Trophoblast cell (in vitro differentiated cells and primary cell): ENCODE measurements at regions not wholly inside any gene's neighbourhood (a gene's known extent, or its start where the extent isn't known, plus 50 kb on each side); places are given as distances from the start of the nearest gene placed in this dataset.

Experiments
- DNase-seq, 2 donors: peaks; one replicate each; pipeline ENCODE4 v3.0.0-alpha.2; 2016
- H2AFZ ChIP-seq: 2 replicates; pipeline ENCODE4 v1.6.1; 2013; ENCODE audit warnings: low read length, moderate library complexity, mild to moderate bottlenecking; ENCODE audit not compliant: insufficient read depth, poor library complexity
- H2AK5ac ChIP-seq: 2 replicates; pipeline ENCODE4 v1.6.1; 2013; ENCODE audit warnings: mild to moderate bottlenecking, low read length
- H2BK120ac ChIP-seq: 2 replicates; pipeline ENCODE4 v1.6.1; 2013; ENCODE audit warnings: low read length, mild to moderate bottlenecking, moderate library complexity; ENCODE audit not compliant: insufficient read depth, poor library complexity
- H2BK12ac ChIP-seq: 2 replicates; pipeline ENCODE4 v1.6.1; 2013; ENCODE audit warnings: mild to moderate bottlenecking, low read length, moderate library complexity
- H2BK5ac ChIP-seq: 2 replicates; pipeline ENCODE4 v1.6.1; 2013; ENCODE audit warnings: low read length, low read depth, moderate library complexity, mild to moderate bottlenecking; ENCODE audit not compliant: poor library complexity
- H3K14ac ChIP-seq: 2 replicates; pipeline ENCODE4 v1.6.1; 2013; ENCODE audit warnings: mild to moderate bottlenecking, low read length
- H3K18ac ChIP-seq: 2 replicates; pipeline ENCODE4 v1.6.1; 2013; ENCODE audit warnings: mild to moderate bottlenecking, low read length
- H3K23ac ChIP-seq: 2 replicates; pipeline ENCODE4 v1.6.1; 2013; ENCODE audit warnings: low read length
- H3K27ac ChIP-seq: 2 replicates; pipeline ENCODE4 v1.5.1; 2013; ENCODE audit warnings: low read depth, mild to moderate bottlenecking, inconsistent platforms, low read length, moderate library complexity
- H3K27me3 ChIP-seq: 2 replicates; pipeline ENCODE4 v1.6.1; 2013; ENCODE audit warnings: inconsistent platforms, mild to moderate bottlenecking, low read length, moderate library complexity; ENCODE audit not compliant: insufficient read depth
- H3K36me3 ChIP-seq, 2 experiments: 1 replicate in 1 of 2; 2 replicates in 1 of 2; pipeline ENCODE4 v1.6.1; 2013; ENCODE audit warnings: low read length in 2 of 2, mild to moderate bottlenecking in 2 of 2, moderate library complexity in 1 of 2; ENCODE audit not compliant: insufficient read depth in 2 of 2, control insufficient read depth in 1 of 2
- H3K4ac ChIP-seq: 2 replicates; pipeline ENCODE4 v1.6.1; 2013; ENCODE audit warnings: low read depth, mild to moderate bottlenecking, low read length, moderate library complexity
- H3K4me1 ChIP-seq, 2 experiments: 1 replicate in 1 of 2; 2 replicates in 1 of 2; pipeline ENCODE4 v1.6.1; 2013; ENCODE audit warnings: low read length in 2 of 2, mild to moderate bottlenecking in 2 of 2, moderate library complexity in 1 of 2; ENCODE audit not compliant: insufficient read depth in 2 of 2, control insufficient read depth in 1 of 2
- H3K4me2 ChIP-seq: 2 replicates; pipeline ENCODE4 v1.6.1; 2013; ENCODE audit warnings: inconsistent platforms, mild to moderate bottlenecking, low read length, moderate library complexity
- H3K4me3 ChIP-seq: 2 replicates; pipeline ENCODE4 v1.5.1; 2013; ENCODE audit warnings: mild to moderate bottlenecking, low read depth, low read length, inconsistent platforms
- H3K79me1 ChIP-seq: one replicate; pipeline ENCODE4 v1.6.1; 2013; ENCODE audit warnings: low read length
- H3K79me2 ChIP-seq: 2 replicates; pipeline ENCODE4 v1.6.1; 2013; ENCODE audit warnings: low read length, mild to moderate bottlenecking; ENCODE audit not compliant: control insufficient read depth, insufficient read depth, poor library complexity
- H3K9ac ChIP-seq: 2 replicates; pipeline ENCODE4 v1.6.1; 2013; ENCODE audit warnings: mild to moderate bottlenecking, low read length
- H3K9me3 ChIP-seq: 2 replicates; pipeline ENCODE4 v1.6.1; 2013; ENCODE audit warnings: low read depth, mild to moderate bottlenecking, control low read depth, inconsistent platforms, low read length; ENCODE audit not compliant: insufficient read depth
- H4K12ac ChIP-seq: 2 replicates; pipeline ENCODE4 v1.6.1; 2013; ENCODE audit warnings: low read depth, mild to moderate bottlenecking, low read length, moderate library complexity
- H4K8ac ChIP-seq: 2 replicates; pipeline ENCODE4 v1.6.1; 2013; ENCODE audit warnings: low read depth, mild to moderate bottlenecking, low read length, moderate library complexity
- H4K91ac ChIP-seq: one replicate; pipeline ENCODE4 v1.6.1; 2013; ENCODE audit warnings: low read depth, mild to moderate bottlenecking, low read length, moderate library complexity
- WGBS: extraction: QIAGEN DNeasy Blood & Tissue Kit; methylation state at CpG from one replicate; pipeline ENCODE4 v1.1.7; 2013; ENCODE audit warnings: missing lambda C conversion rate; ENCODE audit not compliant: insufficient read length, insufficient coverage; ENCODE audit errors: extremely low coverage; 5-methylcytosine and 5-hydroxymethylcytosine counted together

DNA sequence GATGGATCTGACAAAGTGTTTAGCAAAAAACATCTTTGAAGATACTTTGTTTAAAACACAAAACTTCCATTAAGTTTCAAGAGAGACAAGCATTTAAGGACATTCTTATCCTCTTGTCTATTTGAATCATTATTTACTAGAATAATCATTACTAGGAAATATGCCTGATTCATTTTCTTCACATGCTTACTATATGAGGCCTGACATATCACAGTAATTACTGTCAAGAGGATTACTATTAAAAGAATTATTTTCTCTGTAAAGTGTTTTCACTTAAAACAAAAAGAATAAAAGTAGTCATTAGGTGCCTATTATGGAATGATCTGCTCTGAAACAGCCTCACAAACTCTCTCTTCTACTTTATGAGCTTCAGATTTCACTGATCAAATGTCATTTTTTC, 402.1 kb upstream of the MGAT4C start:
- Histone ChIP-seq H3K79me2 (no peaks in the 10 kb centered on the region), H3K9ac (no peak overlapping the region), H3K36me3 (no peaks in the 10 kb centered on the region), H2BK5ac (no peak overlapping the region), H3K18ac (no peak overlapping the region), H3K4ac (no peak overlapping the region), H3K27me3 (no peaks in the 10 kb centered on the region), H3K4me1 (no peaks in the 10 kb centered on the region), H3K4me3 (no peak overlapping the region), H3K79me1 (no peaks in the 10 kb centered on the region), H2AFZ (no peak overlapping the region), H4K12ac (no peak overlapping the region), H2BK120ac (no peak overlapping the region), H3K27ac (no peak overlapping the region), H3K9me3 (no peaks in the 10 kb centered on the region), H3K14ac (no peak overlapping the region), H3K4me2 (no peak overlapping the region), H2AK5ac (no peak overlapping the region), H3K23ac (no peak overlapping the region), H2BK12ac (no peak overlapping the region), H4K8ac (no peak overlapping the region), H4K91ac (no peak overlapping the region)
- no peak for DNase-seq

DNA sequence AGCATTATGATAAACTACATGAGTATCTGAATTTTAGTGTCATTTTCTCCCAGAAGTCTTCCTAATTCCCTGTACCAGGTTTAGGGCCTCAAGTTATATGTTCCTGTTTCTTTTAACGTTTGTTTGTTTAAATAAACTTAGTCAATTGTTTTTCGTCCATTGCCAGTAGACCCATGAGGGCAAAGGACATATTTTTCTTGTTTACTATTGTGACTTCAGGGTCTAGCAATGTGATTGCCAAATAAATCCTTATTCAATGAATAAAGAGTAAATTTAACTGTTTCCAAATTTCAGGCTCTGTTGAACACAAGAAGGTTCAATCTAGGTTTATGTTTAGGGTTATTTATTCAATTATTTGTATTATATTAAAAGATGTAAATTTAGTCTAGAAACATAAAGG, 391.6 kb upstream of the MGAT4C start:
- Histone ChIP-seq H3K27me3 (no peaks in the 10 kb centered on the region), H4K8ac (no peak overlapping the region), H3K14ac (no peak overlapping the region), H2BK120ac (no peak overlapping the region), H3K4me1 (no peaks in the 10 kb centered on the region), H3K4me3 (no peak overlapping the region), H2BK12ac (no peak overlapping the region), H3K79me2 (no peaks in the 10 kb centered on the region), H2AK5ac (no peak overlapping the region), H3K18ac (no peak overlapping the region), H3K79me1 (no peaks in the 10 kb centered on the region), H3K36me3 (no peaks in the 10 kb centered on the region), H3K4me2 (no peak overlapping the region), H3K4ac (no peak overlapping the region), H3K9ac (no peak overlapping the region), H2BK5ac (no peak overlapping the region), H3K9me3 (no peaks in the 10 kb centered on the region), H3K27ac (no peak overlapping the region), H3K23ac (no peak overlapping the region), H4K91ac (no peak overlapping the region), H4K12ac (no peak overlapping the region), H2AFZ (no peak overlapping the region)
- DNase-seq, result no peak
- no CpG with 5 or more reads among the region's 2 CpGs for WGBS

DNA sequence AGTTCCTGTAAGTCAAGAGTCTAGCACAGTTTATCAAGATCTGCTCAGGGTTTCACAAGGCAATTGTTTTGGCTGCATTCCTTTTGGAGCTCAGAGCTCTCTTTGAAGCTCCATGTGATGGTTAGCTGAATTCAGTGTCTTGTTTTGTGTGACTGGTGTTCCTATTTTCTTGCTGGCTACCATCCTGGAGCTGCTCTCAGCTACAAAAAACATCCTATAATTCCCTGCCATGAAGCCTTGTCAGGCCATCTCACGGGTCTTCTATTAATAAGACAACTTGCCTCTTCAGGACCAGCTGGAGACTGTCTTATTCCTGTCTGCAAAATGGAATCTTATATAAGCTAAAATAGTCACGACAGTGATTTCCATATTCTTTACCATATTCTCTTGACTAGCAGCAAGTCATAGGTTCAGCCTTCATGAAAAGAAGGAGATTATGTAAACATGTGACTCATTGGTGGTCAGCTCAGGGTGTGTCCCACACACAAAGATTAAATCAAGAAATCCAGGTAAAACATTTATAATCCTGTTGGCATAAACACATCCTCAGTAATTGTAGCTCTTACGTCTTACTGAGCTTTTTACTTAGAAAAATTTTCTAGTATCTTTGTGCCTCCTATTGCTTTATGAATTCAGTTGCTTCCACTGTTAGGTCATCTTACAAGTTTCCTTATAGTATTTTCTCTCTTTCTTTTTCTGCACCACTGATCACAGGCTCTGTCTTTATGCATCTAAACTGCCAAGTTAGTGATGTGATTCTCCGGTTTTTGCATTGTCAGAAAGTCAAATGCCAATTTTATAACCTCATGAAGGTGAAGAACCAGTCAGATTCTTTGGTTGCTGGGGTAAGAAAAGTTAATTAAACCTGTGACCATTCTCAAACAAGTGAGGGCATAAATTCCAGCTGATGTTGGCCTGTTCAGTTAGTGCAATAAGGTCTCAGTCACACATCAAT, 378.5 kb upstream of the MGAT4C start:
- Histone ChIP-seq H3K18ac (no peak overlapping the region), H3K9ac (no peak overlapping the region), H4K8ac (no peak overlapping the region), H3K9me3 (no peaks in the 10 kb centered on the region), H2AK5ac (no peak overlapping the region), H3K79me2 (no peaks in the 10 kb centered on the region), H2AFZ (no peak overlapping the region), H3K36me3 (no peaks in the 10 kb centered on the region), H3K79me1 (no peaks in the 10 kb centered on the region), H2BK12ac (no peak overlapping the region), H3K4ac (no peak overlapping the region), H3K23ac (no peak overlapping the region), H3K27me3 (no peaks in the 10 kb centered on the region), H3K27ac (no peak overlapping the region), H3K4me2 (no peak overlapping the region), H2BK120ac (no peak overlapping the region), H2BK5ac (no peak overlapping the region), H3K14ac (no peak overlapping the region), H4K12ac (no peak overlapping the region), H3K4me3 (no peak overlapping the region), H4K91ac (no peak overlapping the region), H3K4me1 (no peaks in the 10 kb centered on the region)
- no peak for DNase-seq
- WGBS, result no CpG with 5 or more reads among the region's 4 CpGs

DNA sequence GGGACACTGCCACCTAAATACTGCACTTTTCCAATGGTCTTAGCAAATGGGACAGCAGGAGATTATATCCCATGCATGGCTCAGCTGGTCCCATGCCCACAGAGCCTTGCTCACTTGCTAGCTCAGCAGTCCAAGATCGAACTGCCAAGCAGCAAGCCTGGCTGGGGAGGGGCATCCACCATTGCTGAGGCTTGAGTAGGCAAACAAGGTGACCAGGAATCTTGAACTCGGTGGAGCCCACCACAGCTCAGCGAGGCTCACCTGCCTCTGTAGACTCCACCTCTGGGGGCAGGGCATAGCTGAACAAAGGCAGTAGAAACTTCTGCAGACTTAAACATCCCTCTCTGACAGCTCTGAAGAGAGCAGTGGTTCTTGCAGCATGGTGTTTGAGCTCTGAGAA, 370.8 kb upstream of the MGAT4C start:
- H4K91ac ChIP-seq, result no peak overlapping the region
- no peaks in the 10 kb centered on the region for H3K79me1 ChIP-seq
- H2BK12ac ChIP-seq, result no peak overlapping the region
- no CpG with 5 or more reads among the region's 3 CpGs for WGBS
- H2AK5ac ChIP-seq, result no peak overlapping the region
- H3K36me3 ChIP-seq, result no peaks in the 10 kb centered on the region
- H3K18ac ChIP-seq, result no peak overlapping the region
- H3K14ac ChIP-seq, result no peak overlapping the region
- H2BK120ac ChIP-seq, result no peak overlapping the region
- no peaks in the 10 kb centered on the region for H3K9me3 ChIP-seq
- H2AFZ ChIP-seq, result no peak overlapping the region
- H3K9ac ChIP-seq, result no peak overlapping the region
- H3K4me3 ChIP-seq, result no peak overlapping the region
- no peak overlapping the region for H2BK5ac ChIP-seq
- H3K4ac ChIP-seq, result no peak overlapping the region
- H4K12ac ChIP-seq, result no peak overlapping the region
- H3K4me1 ChIP-seq, result no peaks in the 10 kb centered on the region
- no peak overlapping the region for H4K8ac ChIP-seq
- no peaks in the 10 kb centered on the region for H3K79me2 ChIP-seq
- DNase-seq, result no peak
- no peak overlapping the region for H3K27ac ChIP-seq
- H3K23ac ChIP-seq, result no peak overlapping the region
- no peaks in the 10 kb centered on the region for H3K27me3 ChIP-seq
- no peak overlapping the region for H3K4me2 ChIP-seq
